ENCODE measurements at regions not wholly inside any gene's neighbourhood (a gene's known extent, or its start where the extent isn't known, plus 50 kb on each side); places are given as distances from the start of the nearest gene placed in this dataset.

GRCh38 chr9:119859128-119859527 is 489.9 kb upstream of the BRINP1 start:
- no peak for TF ChIP-seq CTCF (IDR thresholded peaks at IDR 0.05)
- Mint-ChIP-seq H3K4me3 (no peak overlapping the region), H3K9me3 (no peaks in the 10 kb centered on the region), H3K36me3 (ENCODE audit: low read depth) (no peaks in the 10 kb centered on the region), H3K4me1 (ENCODE audit: low read depth) (no peaks in the 10 kb centered on the region), H3K27me3 (no peaks in the 10 kb centered on the region), H3K27ac (no peak overlapping the region)
- intact Hi-C loops (cut with micrococcal nuclease) = no loop called here
- ChIA-PET POLR2A (no interaction called here), CTCF (no interaction called here)
- no peak for DNase-seq
- ATAC-seq = no peak

DNA sequence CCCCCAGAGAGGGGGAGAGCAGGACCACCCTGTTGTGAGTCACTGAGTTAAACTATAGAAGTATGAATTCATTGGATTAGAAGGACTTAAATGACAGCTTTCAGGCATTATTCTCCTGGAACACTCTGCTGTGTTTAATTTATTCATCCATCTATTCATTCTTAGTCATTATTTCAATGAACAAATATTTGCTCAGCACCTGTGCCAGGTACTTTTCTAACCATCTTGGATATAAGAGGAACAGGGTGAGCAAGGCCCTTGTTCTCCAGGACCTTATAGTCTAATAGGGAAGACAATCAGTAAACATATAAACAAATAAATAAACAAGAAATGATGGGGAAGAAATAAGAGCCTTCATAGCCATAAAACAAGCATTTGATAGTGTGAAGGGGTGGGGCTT is 483.9 kb upstream of the BRINP1 start:
- intact Hi-C loops (cut with micrococcal nuclease) = no loop called here
- ChIA-PET CTCF (no interaction called here), POLR2A (no interaction called here)
- H3K27me3 Mint-ChIP-seq = peaks cover 4% of the 10 kb centered on the region
- no peak for TF ChIP-seq CTCF (IDR thresholded peaks at IDR 0.05)
- DNase-seq (no peak), ATAC-seq (no peak)
- H3K9me3 Mint-ChIP-seq = no peaks in the 10 kb centered on the region
- H3K36me3 Mint-ChIP-seq (ENCODE audit: low read depth) = no peaks in the 10 kb centered on the region
- H3K4me1 Mint-ChIP-seq (ENCODE audit: low read depth) = no peaks in the 10 kb centered on the region
- no peak overlapping the region for H3K27ac Mint-ChIP-seq
- no peak overlapping the region for H3K4me3 Mint-ChIP-seq

- CTCF ChIA-PET = no interaction called here
- TF ChIP-seq CTCF (IDR thresholded peaks at IDR 0.05) = no peak
- ATAC-seq (no peak), DNase-seq (no peak)
- intact Hi-C loops (cut with micrococcal nuclease) = no loop called here
- POLR2A ChIA-PET = no interaction called here
- Mint-ChIP-seq H3K27ac (no peak overlapping the region), H3K27me3 (peaks cover 4% of the 10 kb centered on the region), H3K4me1 (ENCODE audit: low read depth) (no peaks in the 10 kb centered on the region), H3K4me3 (no peak overlapping the region), H3K36me3 (ENCODE audit: low read depth) (no peaks in the 10 kb centered on the region), H3K9me3 (no peaks in the 10 kb centered on the region)
Measured at GRCh38 chr9:119852390-119852789, 483.2 kb upstream of the BRINP1 start.

- Mint-ChIP-seq H3K4me3 (no peak overlapping the region), H3K4me1 (ENCODE audit: low read depth) (no peaks in the 10 kb centered on the region), H3K27ac (no peak overlapping the region), H3K27me3 (no peaks in the 10 kb centered on the region), H3K36me3 (ENCODE audit: low read depth) (no peaks in the 10 kb centered on the region), H3K9me3 (peaks cover 6% of the 10 kb centered on the region)
- ATAC-seq (no peak), DNase-seq (no peak)
- ChIA-PET CTCF (interaction anchor here (1.0 kb wide), 1 partner anchor 152 kb away, joined by 3 read pairs; no protein-coding TSS in a partner anchor), POLR2A (no interaction called here)
- TF ChIP-seq CTCF (IDR thresholded peaks at IDR 0.05) = no peak
- intact Hi-C loops (cut with micrococcal nuclease) = no loop called here
Measured at GRCh38 chr9:119844431-119844830, 475.2 kb upstream of the BRINP1 start.

DNA sequence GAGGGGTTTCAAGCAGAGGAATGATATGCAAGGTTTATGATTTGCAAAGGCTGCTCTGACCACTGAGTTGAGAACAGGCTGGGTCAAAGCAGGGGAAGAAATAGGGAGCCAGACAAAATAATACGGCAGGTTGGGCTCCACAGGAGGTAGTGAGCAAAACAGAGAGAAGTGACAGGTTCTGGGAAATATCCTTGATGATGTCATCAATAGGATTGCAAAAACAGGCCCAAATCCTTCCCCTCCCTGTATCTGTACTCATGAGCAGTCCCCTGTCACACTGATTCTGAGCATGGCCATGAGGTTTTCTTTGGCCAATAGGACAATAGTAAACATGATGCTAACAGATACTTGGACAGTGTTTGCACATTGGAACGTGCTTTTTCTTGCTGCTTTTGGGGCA is 471.8 kb upstream of the BRINP1 start:
- intact Hi-C loops (cut with micrococcal nuclease) = no loop called here
- H3K4me1 Mint-ChIP-seq (ENCODE audit: low read depth) = no peaks in the 10 kb centered on the region
- no peak for DNase-seq
- no peak for ATAC-seq
- no peaks in the 10 kb centered on the region for H3K36me3 Mint-ChIP-seq (ENCODE audit: low read depth)
- H3K9me3 Mint-ChIP-seq = peaks cover 4% of the 10 kb centered on the region
- POLR2A ChIA-PET = no interaction called here
- CTCF ChIA-PET = no interaction called here
- no peak overlapping the region for H3K27ac Mint-ChIP-seq
- no peak for TF ChIP-seq CTCF (IDR thresholded peaks at IDR 0.05)
- no peak overlapping the region for H3K4me3 Mint-ChIP-seq
- H3K27me3 Mint-ChIP-seq = no peaks in the 10 kb centered on the region

All from activated CD8-positive, alpha-beta T cell treated with anti-CD3 and anti-CD28 coated beads for 36 hours (primary cell).